ENCODE measurements at regions not wholly inside any gene's neighbourhood (a gene's known extent, or its start where the extent isn't known, plus 50 kb on each side); places are given as distances from the start of the nearest gene placed in this dataset.

GRCh38 chr11:92839450-92839849, 130.0 kb upstream of the MTNR1B start:
- TF ChIP-seq POLR2A (IDR thresholded peaks at IDR 0.05; ENCODE audit: low read depth, low read length), result no peak
- TF ChIP-seq TAF1 (IDR thresholded peaks at IDR 0.05; ENCODE audit: borderline replicate concordance, low read depth, low read length), result no peak
- no peak for TF ChIP-seq POLR2AphosphoS5 (IDR thresholded peaks at IDR 0.05; ENCODE audit: low read depth, low read length)
- FAIRE-seq (no peak), DNase-seq (ENCODE audit: insufficient read length) (no peak)

GRCh38 chr11:92841719-92842118, 127.7 kb upstream of the MTNR1B start:
- FAIRE-seq (no peak), DNase-seq (ENCODE audit: insufficient read length) (no peak)
- TF ChIP-seq TAF1 (IDR thresholded peaks at IDR 0.05; ENCODE audit: borderline replicate concordance, low read depth, low read length) (no peak), POLR2A (IDR thresholded peaks at IDR 0.05; ENCODE audit: low read depth, low read length) (no peak)

DNA sequence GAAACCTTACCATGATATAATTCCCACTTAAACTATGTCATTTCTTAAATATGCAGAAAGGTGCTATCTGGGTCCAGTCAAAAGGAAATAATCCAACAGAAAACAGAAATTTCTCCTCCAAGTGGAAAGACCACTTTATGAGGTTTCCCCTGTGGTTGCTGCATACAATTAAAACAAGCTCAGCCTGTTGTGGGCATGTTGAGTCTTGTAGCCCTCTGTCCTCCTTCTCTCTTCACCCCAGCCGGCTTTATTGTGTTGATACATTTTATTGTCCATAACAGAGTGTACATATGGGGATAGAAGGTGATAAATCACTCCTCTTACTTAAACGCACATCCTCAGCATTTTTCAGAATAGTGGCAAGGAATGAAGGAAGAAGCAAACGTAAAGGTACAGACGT, 126.0 kb upstream of the MTNR1B start:
- FAIRE-seq (no peak), DNase-seq (ENCODE audit: insufficient read length) (no peak)
- TF ChIP-seq TAF1 (IDR thresholded peaks at IDR 0.05; ENCODE audit: borderline replicate concordance, low read depth, low read length) (no peak), POLR2AphosphoS5 (IDR thresholded peaks at IDR 0.05; ENCODE audit: low read depth, low read length) (no peak), POLR2A (IDR thresholded peaks at IDR 0.05; ENCODE audit: low read depth, low read length) (no peak)

GRCh38 chr11:92844197-92844596, 125.3 kb upstream of the MTNR1B start:
- DNase-seq (ENCODE audit: insufficient read length) (no peak), FAIRE-seq (no peak)
- TF ChIP-seq POLR2A (IDR thresholded peaks at IDR 0.05; ENCODE audit: low read depth, low read length), result no peak
- TF ChIP-seq POLR2AphosphoS5 (IDR thresholded peaks at IDR 0.05; ENCODE audit: low read depth, low read length), result no peak
- no peak for TF ChIP-seq TAF1 (IDR thresholded peaks at IDR 0.05; ENCODE audit: borderline replicate concordance, low read depth, low read length)

DNA sequence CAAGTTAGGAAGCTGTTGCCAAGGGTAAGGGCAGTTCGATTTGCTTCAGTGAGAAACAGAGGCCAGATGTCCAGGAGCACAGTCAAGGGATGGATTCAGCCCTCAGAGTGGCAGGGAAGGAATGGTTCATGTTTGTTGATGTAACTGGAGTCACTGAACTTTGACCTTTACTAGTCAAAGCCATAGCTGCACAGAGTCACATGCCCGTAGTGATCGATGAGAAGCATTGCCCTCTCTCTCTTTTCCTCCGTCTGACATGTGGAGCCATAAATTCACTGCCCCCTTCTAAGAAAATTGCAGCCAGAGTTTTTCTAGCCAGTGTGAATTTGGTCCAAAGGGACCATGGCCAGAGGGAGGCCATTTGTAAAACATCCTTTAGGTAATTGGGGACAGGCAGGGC, 124.1 kb upstream of the MTNR1B start:
- no peak for TF ChIP-seq POLR2A (IDR thresholded peaks at IDR 0.05; ENCODE audit: low read depth, low read length)
- TF ChIP-seq TAF1 (IDR thresholded peaks at IDR 0.05; ENCODE audit: borderline replicate concordance, low read depth, low read length), result no peak
- no peak for TF ChIP-seq POLR2AphosphoS5 (IDR thresholded peaks at IDR 0.05; ENCODE audit: low read depth, low read length)
- FAIRE-seq (no peak), DNase-seq (ENCODE audit: insufficient read length) (no peak)

DNA sequence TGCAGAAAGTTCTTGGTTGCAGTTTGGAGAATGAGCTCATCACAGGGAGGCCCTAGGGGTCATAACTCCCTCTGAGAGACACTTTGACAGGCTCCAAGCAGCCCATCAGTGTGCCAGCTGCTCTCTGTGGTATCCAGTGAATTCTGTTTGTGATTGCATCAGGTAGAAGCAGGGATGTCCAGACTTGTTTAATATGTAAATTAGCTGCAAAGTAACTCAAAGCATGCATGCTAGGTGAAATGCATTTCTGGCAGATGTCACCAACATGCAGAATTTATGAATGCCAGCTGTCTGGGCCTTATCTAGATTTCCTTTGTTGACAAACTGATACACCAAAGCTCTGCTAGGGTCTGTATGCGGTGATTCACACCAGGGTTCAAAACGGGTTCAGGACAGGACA, 123.6 kb upstream of the MTNR1B start:
- DNase-seq (ENCODE audit: insufficient read length) (no peak), FAIRE-seq (no peak)
- TF ChIP-seq POLR2A (IDR thresholded peaks at IDR 0.05; ENCODE audit: low read depth, low read length) (no peak), TAF1 (IDR thresholded peaks at IDR 0.05; ENCODE audit: borderline replicate concordance, low read depth, low read length) (no peak), POLR2AphosphoS5 (IDR thresholded peaks at IDR 0.05; ENCODE audit: low read depth, low read length) (no peak)

- DNase-seq (ENCODE audit: insufficient read length) (no peak), FAIRE-seq (no peak)
- TF ChIP-seq TAF1 (IDR thresholded peaks at IDR 0.05; ENCODE audit: borderline replicate concordance, low read depth, low read length) (no peak), POLR2AphosphoS5 (IDR thresholded peaks at IDR 0.05; ENCODE audit: low read depth, low read length) (no peak), POLR2A (IDR thresholded peaks at IDR 0.05; ENCODE audit: low read depth, low read length) (no peak)
These were observed 122.8 kb upstream of the MTNR1B start for GRCh38 chr11:92846491-92847125.

GRCh38 chr11:92848578-92848977, 120.9 kb upstream of the MTNR1B start:
- DNase-seq (ENCODE audit: insufficient read length) (no peak), FAIRE-seq (no peak)
- TF ChIP-seq POLR2AphosphoS5 (IDR thresholded peaks at IDR 0.05; ENCODE audit: low read depth, low read length), result no peak
- no peak for TF ChIP-seq POLR2A (IDR thresholded peaks at IDR 0.05; ENCODE audit: low read depth, low read length)
- no peak for TF ChIP-seq TAF1 (IDR thresholded peaks at IDR 0.05; ENCODE audit: borderline replicate concordance, low read depth, low read length)

GRCh38 chr11:92850296-92850826, 119.1 kb upstream of the MTNR1B start:
- FAIRE-seq, result no peak
- TF ChIP-seq POLR2A (IDR thresholded peaks at IDR 0.05; ENCODE audit: low read depth, low read length), result no peak
- TF ChIP-seq POLR2AphosphoS5 (IDR thresholded peaks at IDR 0.05; ENCODE audit: low read depth, low read length), result no peak
- no peak for TF ChIP-seq TAF1 (IDR thresholded peaks at IDR 0.05; ENCODE audit: borderline replicate concordance, low read depth, low read length)
- no peak for DNase-seq (ENCODE audit: insufficient read length)

- no peak for FAIRE-seq
- no peak for DNase-seq (ENCODE audit: insufficient read length)
- TF ChIP-seq POLR2AphosphoS5 (IDR thresholded peaks at IDR 0.05; ENCODE audit: low read depth, low read length) (no peak), TAF1 (IDR thresholded peaks at IDR 0.05; ENCODE audit: borderline replicate concordance, low read depth, low read length) (no peak), POLR2A (IDR thresholded peaks at IDR 0.05; ENCODE audit: low read depth, low read length) (no peak)
These were observed 117.2 kb upstream of the MTNR1B start for GRCh38 chr11:92852229-92852628.

DNA sequence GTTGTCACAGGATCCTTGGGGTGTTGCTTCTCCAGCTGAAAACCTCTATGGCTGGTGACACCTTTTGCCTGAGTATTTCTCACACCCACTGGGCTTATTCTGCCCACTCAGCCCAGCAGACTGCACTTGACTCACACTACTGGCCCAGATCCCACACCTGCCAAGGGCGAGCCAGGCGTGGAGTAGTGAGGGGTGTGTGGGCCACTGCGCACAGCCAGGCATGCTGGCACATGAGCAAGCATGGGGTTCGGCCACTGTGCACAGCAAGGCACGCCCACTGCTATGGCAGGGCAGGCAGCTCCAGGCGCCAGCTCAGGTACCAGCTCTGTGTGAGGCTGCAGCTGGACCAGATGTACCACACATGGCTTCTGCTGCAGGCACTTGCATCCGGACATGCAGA, 116.5 kb upstream of the MTNR1B start:
- FAIRE-seq (no peak), DNase-seq (ENCODE audit: insufficient read length) (no peak)
- TF ChIP-seq POLR2AphosphoS5 (IDR thresholded peaks at IDR 0.05; ENCODE audit: low read depth, low read length), result no peak
- TF ChIP-seq POLR2A (IDR thresholded peaks at IDR 0.05; ENCODE audit: low read depth, low read length), result no peak
- TF ChIP-seq TAF1 (IDR thresholded peaks at IDR 0.05; ENCODE audit: borderline replicate concordance, low read depth, low read length), result no peak

- DNase-seq (ENCODE audit: insufficient read length), result no peak
- FAIRE-seq, result no peak
- TF ChIP-seq POLR2AphosphoS5 (IDR thresholded peaks at IDR 0.05; ENCODE audit: low read depth, low read length), result no peak
- no peak for TF ChIP-seq TAF1 (IDR thresholded peaks at IDR 0.05; ENCODE audit: borderline replicate concordance, low read depth, low read length)
- TF ChIP-seq POLR2A (IDR thresholded peaks at IDR 0.05; ENCODE audit: low read depth, low read length), result no peak
These were observed 115.3 kb upstream of the MTNR1B start for GRCh38 chr11:92854162-92854561.
